Activated T-cell treated with anti-CD3 and anti-CD28 coated beads, Interleukin-2, amount 50 U/mL, for 24 hours (primary cell): ENCODE measurements at regions not wholly inside any gene's neighbourhood (a gene's known extent, or its start where the extent isn't known, plus 50 kb on each side); places are given as distances from the start of the nearest gene placed in this dataset.
"Not testable (repeated sequence)": the region's sequence is repeated elsewhere in the genome, so short reads cannot be mapped to it uniquely, and the experiment has no call there.

Source experiments
- DNase-seq: peaks from one replicate; pipeline ENCODE4 v3.0.0-alpha.2; 2020
- H3K27ac Mint-ChIP-seq: 2 replicates; pipeline ENCODE4 v1.8.0; 2020; ENCODE audit warnings: mild to moderate bottlenecking, mixed read lengths
- H3K27me3 Mint-ChIP-seq: 2 replicates; pipeline ENCODE4 v1.8.0; 2020; ENCODE audit warnings: mixed read lengths
- H3K36me3 Mint-ChIP-seq: 2 replicates; pipeline ENCODE4 v1.8.0; 2020; ENCODE audit warnings: low read depth, mixed read lengths
- H3K4me1 Mint-ChIP-seq: 2 replicates; pipeline ENCODE4 v1.8.0; 2020; ENCODE audit warnings: low read depth, mixed read lengths
- H3K4me3 Mint-ChIP-seq: 2 replicates; pipeline ENCODE4 v1.8.0; 2020; ENCODE audit warnings: mild to moderate bottlenecking, moderate library complexity, mixed read lengths
- H3K9me3 Mint-ChIP-seq: 2 replicates; pipeline ENCODE4 v1.8.0; 2020; ENCODE audit warnings: mixed read lengths

DNA sequence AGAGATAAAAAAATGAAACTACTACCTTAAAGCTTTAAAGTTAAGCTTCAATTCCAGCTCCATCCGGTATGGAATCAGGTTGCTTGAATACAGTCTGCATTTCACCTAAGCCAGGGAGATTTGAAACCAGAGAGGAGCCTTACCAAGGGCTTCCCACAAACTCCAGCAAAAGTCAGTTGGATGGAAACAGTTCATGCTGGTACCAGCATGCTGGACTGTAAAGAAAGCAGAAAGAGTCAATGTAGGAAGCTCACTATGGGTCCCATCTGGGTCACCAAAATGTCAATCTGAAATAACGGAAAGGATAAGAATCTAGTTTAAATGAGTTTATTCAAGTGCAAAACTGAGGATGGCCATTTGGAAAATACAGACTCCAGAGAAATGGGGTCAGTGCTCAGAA lies 65.3 kb downstream of the CDO1 start:
- no peak for DNase-seq
- Mint-ChIP-seq H3K9me3 (peaks cover under 1% of the 10 kb centered on the region), H3K27me3 (peaks cover 59% of the 10 kb centered on the region), H3K27ac (no peak overlapping the region), H3K4me1 (peaks cover 5% of the 10 kb centered on the region), H3K36me3 (no peaks in the 10 kb centered on the region), H3K4me3 (no peak overlapping the region)

DNA sequence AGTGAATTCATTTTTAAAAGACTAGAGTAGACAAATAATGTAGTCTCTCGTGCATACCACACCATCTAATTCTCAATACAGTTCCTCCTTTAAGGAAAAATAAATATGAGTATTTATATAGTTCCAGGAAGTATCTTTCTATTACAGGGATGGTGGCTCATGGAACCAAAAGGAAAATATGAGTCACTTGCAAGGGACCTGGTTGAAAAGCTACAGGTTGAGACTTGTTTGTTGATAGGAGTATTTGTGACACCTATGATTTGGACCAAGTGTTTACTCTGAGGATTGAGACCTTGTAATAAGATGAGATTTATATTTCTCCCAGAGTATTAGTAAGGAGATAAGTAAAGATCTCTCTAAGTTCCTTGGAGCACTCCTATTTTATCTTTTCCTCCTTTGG lies 67.4 kb downstream of the CDO1 start:
- Mint-ChIP-seq H3K27me3 (peaks cover 65% of the 10 kb centered on the region), H3K4me1 (peaks cover 5% of the 10 kb centered on the region), H3K36me3 (no peaks in the 10 kb centered on the region), H3K4me3 (no peak overlapping the region), H3K9me3 (peaks cover 13% of the 10 kb centered on the region), H3K27ac (no peak overlapping the region)
- DNase-seq: no peak

DNA sequence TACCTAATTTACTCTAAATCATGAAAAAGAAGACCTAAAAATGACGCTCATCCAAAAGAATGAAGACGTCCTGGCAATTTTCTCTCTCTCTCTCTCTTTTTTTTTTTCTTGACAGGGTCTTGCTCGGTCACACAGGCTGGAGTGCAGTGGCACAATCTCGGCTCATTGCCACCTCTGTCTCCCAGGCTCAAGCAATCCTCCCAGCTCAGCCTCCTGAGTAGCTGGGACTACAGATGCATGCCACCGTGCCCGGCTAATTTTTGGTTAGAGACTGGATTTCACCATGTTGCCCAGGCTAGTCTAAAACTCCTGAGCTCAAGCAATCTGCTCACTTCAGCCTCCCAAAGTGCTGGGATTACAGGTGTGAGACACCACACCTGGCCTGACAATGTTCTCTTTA lies 77.2 kb downstream of the CDO1 start:
- H3K4me3 Mint-ChIP-seq, H3K36me3 Mint-ChIP-seq, DNase-seq, H3K27ac Mint-ChIP-seq: not testable (repeated sequence)
- Mint-ChIP-seq H3K9me3 (peaks cover 19% of the 10 kb centered on the region), H3K4me1 (peaks cover 26% of the 10 kb centered on the region), H3K27me3 (peaks cover 45% of the 10 kb centered on the region)

DNA sequence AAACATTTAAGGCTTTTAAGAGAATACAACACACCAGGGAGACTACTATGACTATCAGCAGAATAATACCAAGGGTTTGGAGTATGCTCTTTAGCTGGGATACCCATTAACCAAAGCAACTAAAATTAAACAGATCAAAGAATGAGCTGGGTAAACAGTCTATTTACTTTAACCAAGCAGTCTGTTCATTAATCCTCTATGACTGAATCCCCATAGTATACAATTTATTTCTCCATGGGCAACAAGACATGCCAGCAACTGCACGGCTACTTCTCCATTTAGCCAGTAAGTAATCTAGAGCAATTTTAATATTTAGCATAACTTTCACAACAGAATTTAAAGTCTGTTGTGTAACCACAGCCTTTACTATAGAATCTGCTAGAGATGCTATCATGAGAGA lies 77.6 kb downstream of the CDO1 start:
- peaks cover 15% of the 10 kb centered on the region for H3K9me3 Mint-ChIP-seq
- no peak overlapping the region for H3K4me3 Mint-ChIP-seq
- no peak for DNase-seq
- peaks cover 26% of the 10 kb centered on the region for H3K4me1 Mint-ChIP-seq
- no peaks in the 10 kb centered on the region for H3K36me3 Mint-ChIP-seq
- no peak overlapping the region for H3K27ac Mint-ChIP-seq
- peaks cover 44% of the 10 kb centered on the region for H3K27me3 Mint-ChIP-seq

DNA sequence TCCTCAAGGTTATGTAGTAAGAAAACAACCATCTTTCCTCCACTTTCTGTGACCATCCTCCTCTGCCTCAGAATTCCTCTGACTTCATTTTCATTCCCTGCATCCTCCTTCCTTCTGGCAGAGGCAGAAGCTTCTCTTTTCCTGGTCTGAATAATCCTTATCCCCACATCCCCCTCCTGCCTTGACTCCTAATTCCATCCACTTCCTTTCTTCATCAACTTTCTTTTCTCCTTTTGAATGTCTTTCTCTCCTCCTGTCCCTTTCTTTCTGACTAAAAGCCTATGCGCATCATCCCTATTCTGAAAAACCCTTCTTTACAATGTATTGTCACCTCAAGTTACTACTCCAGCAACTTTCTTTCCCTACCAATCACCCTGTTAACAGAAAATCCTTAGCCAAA lies 79.0 kb downstream of the CDO1 start:
- Mint-ChIP-seq H3K27me3 (peaks cover 49% of the 10 kb centered on the region), H3K4me1 (peaks cover 26% of the 10 kb centered on the region), H3K27ac (peak overlapping the region; percentile 23), H3K9me3 (peaks cover 6% of the 10 kb centered on the region), H3K36me3 (no peaks in the 10 kb centered on the region), H3K4me3 (no peak overlapping the region)
- no peak for DNase-seq

DNA sequence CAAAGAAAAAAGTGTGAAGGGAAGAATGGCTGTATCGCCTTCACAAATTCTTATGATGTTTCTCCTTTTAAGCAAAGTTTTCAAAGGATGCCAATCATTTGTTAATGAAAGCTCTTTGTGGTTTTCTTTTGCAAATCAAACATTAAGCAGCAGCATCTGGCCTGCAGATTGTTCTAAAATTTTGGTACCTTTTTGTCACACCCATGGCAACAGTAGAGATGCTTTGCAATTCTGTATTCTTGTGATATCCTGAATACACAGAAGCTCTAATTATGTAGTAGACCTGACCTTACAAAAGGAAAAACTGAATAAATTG lies 79.8 kb downstream of the CDO1 start:
- Mint-ChIP-seq H3K4me1 (peaks cover 26% of the 10 kb centered on the region), H3K36me3 (no peaks in the 10 kb centered on the region), H3K27me3 (peaks cover 49% of the 10 kb centered on the region), H3K4me3 (no peak overlapping the region), H3K27ac (peak overlapping the region; percentile 41), H3K9me3 (peaks cover 3% of the 10 kb centered on the region)
- DNase-seq: no peak

DNA sequence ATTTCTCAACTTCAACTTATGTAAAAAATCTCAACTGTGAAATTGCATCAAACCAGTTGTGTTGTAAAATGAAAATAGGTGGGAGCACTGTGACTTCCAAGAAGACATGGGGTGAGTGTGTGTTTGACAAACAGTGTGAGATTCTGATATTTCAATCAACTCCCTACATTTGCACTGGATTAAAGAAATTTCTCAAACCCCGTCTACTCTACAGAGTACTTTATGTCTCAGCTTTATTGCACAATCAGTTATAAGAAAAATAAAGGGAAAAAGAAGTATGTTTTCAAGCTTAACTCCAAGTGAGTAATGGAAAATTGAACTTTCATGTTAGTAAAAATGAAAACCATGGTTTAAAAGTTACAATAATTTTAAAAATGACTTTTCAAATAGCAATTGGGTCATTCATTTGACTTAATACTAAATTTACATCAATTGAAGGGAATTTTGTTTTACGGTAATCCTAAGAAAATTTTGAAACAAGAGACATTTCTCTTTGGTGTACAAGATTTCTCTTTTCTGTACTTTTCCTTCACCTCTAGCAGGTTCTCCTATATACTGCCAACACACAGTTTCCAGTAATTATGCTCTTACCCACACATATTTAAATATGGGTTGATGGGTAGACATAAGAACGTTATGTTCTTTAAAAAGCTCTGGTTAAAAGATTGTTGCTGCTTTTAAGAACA lies 80.3 kb downstream of the CDO1 start:
- Mint-ChIP-seq H3K27ac (peak overlapping the region; percentile 53), H3K27me3 (peaks cover 51% of the 10 kb centered on the region), H3K4me3 (no peak overlapping the region), H3K9me3 (peaks cover 3% of the 10 kb centered on the region), H3K36me3 (no peaks in the 10 kb centered on the region), H3K4me1 (peaks cover 26% of the 10 kb centered on the region)
- no peak for DNase-seq

DNA sequence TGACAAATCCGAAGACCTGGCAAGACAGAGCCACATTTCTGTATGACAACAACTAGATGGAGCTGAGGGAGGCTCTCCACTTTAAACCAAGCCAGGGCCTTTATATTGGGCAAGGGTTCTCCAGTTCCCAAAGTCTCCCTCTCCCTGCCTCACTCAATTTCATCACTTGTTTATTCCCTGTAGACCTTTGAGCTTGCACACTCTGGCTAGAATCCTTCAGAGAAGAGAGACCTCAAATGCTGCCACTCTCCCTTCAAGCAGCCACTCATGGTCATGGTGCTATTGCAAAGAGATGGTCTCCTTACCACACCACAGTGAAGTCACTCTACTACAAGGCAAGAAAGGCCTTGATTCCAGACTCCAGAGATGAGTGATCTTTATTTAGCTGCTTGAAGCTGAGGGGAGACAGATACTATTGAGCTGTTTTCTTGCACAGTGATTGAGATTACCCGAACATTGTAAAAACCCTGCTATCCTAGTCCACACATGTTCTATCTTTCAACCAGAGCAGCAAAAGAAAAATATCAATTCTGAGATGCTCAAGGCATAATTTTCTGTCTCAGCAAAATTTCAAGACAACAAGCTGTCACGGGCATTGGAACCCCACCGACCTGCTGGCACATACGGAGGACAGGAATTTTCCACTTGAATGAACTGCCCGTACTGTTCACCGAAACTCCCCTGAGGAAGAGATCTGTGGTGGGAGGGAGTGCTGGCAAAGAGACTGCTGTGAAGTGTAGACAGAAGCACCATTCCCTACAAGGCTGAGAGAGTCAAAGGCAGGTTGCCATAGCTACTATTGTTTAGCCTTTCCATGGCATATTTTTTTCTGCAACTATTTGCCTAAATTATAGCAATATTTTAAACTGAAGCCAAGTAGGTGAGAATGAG lies 81.1 kb downstream of the CDO1 start:
- H3K9me3 Mint-ChIP-seq: no peaks in the 10 kb centered on the region
- H3K4me1 Mint-ChIP-seq: peaks cover 26% of the 10 kb centered on the region

DNA sequence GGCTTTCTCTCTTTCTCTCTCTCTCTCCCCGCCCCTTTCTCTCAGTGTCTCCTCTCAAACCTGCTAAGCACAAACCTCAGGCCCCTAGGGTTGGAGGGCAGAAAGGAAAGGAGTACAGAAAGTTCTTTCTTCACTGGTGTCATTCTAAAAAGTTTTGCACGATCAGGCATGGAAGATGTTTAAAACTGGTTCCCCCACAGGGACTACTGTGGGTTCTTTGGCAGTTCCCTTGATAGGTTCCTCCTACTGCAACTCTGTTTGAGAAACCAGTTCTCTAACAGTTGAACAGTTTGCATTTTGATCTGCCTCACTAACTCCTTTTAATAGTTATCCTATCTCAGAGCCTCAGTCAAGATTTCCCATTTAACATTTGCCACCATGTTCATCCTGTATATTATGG lies 82.9 kb downstream of the CDO1 start:
- Mint-ChIP-seq H3K36me3 (no peaks in the 10 kb centered on the region), H3K27me3 (peaks cover 53% of the 10 kb centered on the region), H3K4me3 (no peak overlapping the region), H3K4me1 (peaks cover 26% of the 10 kb centered on the region), H3K27ac (no peak overlapping the region), H3K9me3 (no peaks in the 10 kb centered on the region)
- no peak for DNase-seq

More for the DNA sequence above, 81.1 kb downstream of the CDO1 start:
- Mint-ChIP-seq H3K27me3 (peaks cover 48% of the 10 kb centered on the region), H3K27ac (peak overlapping the region; percentile 53), H3K4me3 (peak overlapping the region; percentile 2), H3K36me3 (no peaks in the 10 kb centered on the region)
- DNase-seq: no peak

DNA sequence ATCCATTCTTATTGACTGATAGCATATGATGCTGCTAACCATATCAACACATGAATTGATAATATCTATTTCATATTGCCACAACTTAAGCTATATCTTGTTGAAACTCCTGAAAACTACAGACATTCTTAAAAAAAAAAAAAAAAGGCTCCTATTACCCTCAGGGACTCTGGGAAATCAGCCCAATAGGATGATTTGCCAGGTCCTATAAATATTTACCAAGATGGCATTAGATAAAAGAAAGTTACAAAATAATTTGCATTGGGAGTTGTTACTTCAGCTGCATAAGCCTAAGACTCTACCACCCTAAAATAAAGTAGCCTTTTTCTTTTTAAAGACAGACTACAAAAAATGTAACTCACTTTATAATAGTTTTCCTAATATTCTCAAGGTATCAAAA lies 84.4 kb downstream of the CDO1 start:
- Mint-ChIP-seq H3K36me3 (no peaks in the 10 kb centered on the region), H3K4me1 (peaks cover 20% of the 10 kb centered on the region), H3K4me3 (no peak overlapping the region), H3K9me3 (no peaks in the 10 kb centered on the region), H3K27me3 (peaks cover 49% of the 10 kb centered on the region), H3K27ac (no peak overlapping the region)
- DNase-seq: no peak

DNA sequence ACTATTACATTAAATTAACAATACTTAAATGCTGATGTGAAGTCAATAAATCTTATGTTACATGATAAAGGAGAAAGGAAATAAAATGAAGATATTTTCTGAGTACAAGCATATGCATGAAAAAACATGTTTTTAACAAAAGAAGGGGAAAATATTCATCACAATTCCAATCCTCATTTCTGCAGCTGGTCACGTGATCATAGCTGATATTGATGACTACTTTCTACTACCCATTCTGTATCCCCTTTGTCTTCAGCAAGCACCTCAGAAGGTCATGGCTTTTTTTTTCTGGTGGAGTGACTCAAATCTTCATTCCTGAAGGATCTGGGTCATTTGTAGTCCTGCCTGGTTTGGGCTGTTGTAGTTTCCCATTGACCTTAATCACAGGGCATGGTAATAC lies 90.9 kb downstream of the CDO1 start:
- Mint-ChIP-seq H3K27ac (no peak overlapping the region), H3K9me3 (no peaks in the 10 kb centered on the region), H3K4me3 (no peak overlapping the region), H3K4me1 (no peaks in the 10 kb centered on the region), H3K27me3 (peaks cover 32% of the 10 kb centered on the region), H3K36me3 (no peaks in the 10 kb centered on the region)
- DNase-seq: no peak

DNA sequence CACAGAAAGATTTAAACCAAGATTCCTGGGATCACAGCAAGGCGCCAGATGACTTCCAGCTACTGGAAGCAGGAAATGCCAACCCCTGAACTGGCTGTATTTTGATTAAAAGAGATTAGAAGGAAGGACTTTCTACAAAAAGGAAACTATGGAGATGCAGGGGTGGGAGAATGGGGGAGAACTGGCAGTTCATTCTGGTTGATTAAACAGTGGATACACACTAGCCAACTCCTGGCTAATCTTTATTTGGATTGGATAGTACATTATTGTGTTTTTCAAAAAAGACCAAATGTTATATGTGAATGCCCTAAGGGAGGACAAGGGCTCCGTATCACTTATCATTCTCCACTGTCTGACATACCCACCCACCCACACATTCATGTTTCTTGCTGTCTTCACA lies 93.2 kb downstream of the CDO1 start:
- Mint-ChIP-seq H3K4me1 (no peaks in the 10 kb centered on the region), H3K27ac (no peak overlapping the region), H3K4me3 (no peak overlapping the region), H3K27me3 (peaks cover 34% of the 10 kb centered on the region), H3K36me3 (no peaks in the 10 kb centered on the region), H3K9me3 (no peaks in the 10 kb centered on the region)
- no peak for DNase-seq

DNA sequence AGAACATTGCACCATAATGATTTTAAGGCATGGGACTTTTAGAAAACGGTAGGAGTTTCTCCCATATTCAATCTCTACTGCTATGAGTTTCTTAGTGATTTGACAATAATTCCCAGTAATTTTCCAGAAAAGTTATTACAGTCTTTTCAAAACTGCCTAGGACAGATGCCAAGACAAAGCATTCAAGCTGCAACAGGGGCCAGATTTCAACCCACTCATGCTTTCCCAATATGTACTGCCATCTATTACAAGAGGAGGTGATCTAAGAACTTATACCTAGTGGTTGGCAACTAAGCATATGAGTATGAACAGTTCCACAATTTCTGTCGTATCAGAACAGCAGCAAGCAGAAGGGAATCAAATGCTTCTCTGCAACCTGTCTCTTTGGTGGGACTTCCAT lies 95.1 kb upstream of the TMED7 start:
- peaks cover 42% of the 10 kb centered on the region for H3K27me3 Mint-ChIP-seq
- no peaks in the 10 kb centered on the region for H3K36me3 Mint-ChIP-seq
- H3K4me3 Mint-ChIP-seq: no peak overlapping the region
- no peak for DNase-seq
- H3K4me1 Mint-ChIP-seq: no peaks in the 10 kb centered on the region
- H3K27ac Mint-ChIP-seq: no peak overlapping the region
- H3K9me3 Mint-ChIP-seq: no peaks in the 10 kb centered on the region

DNA sequence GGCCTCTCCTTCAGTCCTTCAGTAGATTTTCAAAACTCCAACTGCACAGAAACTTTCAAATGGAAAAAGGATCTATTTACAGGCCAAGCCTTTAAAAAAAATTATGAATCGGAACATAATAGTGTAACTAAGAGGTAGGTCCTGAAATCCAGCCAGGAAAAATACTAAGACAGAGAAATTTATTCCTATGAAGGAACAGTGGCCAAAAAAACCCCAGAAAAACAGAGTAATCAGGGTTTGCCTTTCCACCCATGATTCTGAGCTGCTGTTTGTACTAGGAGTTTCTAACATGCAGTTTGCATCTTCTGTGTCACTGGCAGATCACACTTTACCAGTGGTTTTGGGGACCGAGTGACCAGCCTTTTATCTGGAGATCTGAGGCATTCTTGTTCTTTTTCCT lies 93.1 kb upstream of the TMED7 start:
- no peak overlapping the region for H3K27ac Mint-ChIP-seq

DNA sequence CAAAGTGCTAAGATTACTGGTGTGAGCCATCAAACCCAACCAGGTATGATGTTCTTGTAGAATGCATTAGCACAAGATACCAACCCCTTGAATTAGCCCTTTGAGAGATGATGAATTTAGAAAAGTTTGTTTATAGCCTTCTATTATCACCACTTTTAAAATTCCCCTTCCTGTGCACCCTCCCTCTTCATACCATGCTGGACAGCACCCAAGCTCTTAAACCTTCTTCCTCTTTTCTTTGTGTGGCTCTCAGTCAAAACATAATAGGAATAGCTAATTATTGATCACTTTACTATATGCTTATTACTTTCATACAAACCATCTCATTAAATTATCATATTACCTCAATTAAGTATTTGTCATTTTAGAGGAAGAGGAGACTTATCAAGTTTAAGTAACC lies 87.6 kb upstream of the TMED7 start:
- no peak overlapping the region for H3K27ac Mint-ChIP-seq
- peaks cover 33% of the 10 kb centered on the region for H3K27me3 Mint-ChIP-seq
- H3K4me1 Mint-ChIP-seq: no peaks in the 10 kb centered on the region
- H3K9me3 Mint-ChIP-seq: peaks cover 11% of the 10 kb centered on the region
- no peaks in the 10 kb centered on the region for H3K36me3 Mint-ChIP-seq
- no peak for DNase-seq
- no peak overlapping the region for H3K4me3 Mint-ChIP-seq

More for the DNA sequence above, 93.1 kb upstream of the TMED7 start:
- Mint-ChIP-seq H3K36me3 (no peaks in the 10 kb centered on the region), H3K4me1 (no peaks in the 10 kb centered on the region), H3K27me3 (peaks cover 41% of the 10 kb centered on the region), H3K4me3 (no peak overlapping the region), H3K9me3 (no peaks in the 10 kb centered on the region)
- DNase-seq: no peak
